AG20443 (cell line): ENCODE measurements at regions not wholly inside any gene's neighbourhood (a gene's known extent, or its start where the extent isn't known, plus 50 kb on each side); places are given as distances from the start of the nearest gene placed in this dataset.

ENCODE experiments used
- DNase-seq: peaks from one replicate; pipeline ENCODE4 v3.0.0; 2012; ENCODE audit warnings: low spot score, mixed read lengths

DNA sequence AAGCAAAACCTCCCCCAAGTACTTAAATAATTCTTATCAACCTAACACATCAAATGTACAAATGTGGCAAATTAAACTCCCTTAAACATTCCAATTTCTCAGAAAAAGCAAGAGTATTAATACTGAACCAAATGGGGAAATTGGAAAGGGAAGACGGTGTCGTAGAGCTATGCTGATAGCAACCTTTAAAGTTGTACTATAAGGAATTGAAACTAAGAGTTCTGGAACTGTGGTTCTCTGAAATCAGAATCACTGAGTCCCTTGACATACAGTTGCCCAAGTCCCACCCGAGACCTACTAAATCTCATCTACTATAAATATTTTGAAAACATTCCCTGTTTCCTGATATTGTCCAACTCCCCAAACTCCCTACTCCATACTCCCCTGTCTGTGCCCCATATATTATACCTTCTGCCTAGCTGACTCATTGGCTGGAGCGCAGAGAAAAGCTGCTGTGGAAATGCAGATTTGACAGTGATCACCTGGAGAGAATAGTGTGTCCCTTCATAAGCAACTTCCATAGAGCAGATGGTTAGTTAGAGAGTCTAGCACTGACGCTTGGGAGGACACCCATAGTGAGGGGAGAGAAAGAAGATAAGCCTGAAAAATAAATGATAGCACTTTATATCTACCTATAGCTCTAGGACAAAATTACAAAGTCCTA, 51.4 kb upstream of the ITM2B start:
- DNase-seq = no peak

DNA sequence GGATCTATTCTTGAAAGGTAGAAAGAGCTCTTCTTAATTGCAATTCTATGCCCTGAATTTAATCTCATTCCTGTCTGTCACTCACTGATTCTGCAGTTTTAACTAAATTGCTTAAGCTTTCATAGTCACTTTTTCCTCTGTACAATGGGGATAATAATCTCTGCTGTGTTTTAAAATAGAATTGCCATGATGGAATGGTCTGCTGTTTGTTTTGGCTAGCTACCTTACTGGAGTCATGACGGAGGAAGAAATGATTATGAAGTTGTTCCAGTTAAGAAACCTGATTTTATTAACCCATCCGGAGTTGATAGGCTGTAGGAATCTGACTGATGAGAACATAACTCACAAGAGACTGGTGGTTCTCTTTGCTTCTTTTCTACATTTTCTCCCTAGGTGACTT, 54.9 kb upstream of the ITM2B start:
- no peak for DNase-seq

DNA sequence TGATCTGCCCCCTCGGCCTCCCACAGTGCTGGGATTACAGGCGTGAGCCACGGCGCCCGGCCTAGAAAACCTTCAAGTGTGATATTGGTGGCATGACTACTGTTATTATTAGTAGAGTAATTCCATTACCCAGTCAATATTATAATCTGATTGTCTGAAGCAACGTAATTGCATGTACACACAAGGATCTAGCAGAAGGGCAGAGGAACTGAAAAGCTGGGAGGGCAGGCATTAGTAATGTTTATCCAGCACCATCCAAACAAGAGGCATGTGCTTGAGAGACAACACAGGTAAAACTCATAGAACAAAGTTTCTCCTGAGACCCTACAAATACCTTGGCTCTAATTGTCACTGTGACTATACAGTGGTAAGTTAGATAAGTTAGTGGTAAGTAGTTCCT, 56.2 kb upstream of the ITM2B start:
- no peak for DNase-seq

DNA sequence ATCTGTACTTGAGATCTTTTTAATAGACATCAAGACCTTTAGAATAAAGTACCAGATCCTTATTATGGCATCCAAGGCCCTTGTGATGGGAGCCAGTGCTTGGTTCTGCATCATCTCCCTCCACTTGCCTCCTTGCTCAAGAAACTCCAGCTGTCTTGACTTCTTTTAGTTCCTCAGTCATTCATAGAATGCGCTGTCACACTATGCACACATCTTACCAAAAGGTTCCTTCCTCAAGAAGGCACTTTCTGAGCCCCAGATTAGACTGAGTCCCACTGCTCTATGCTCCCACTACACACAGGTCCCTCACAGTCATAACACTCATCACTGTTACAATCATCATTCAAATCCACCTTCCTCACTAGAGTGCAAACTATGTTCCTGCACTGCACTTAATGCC, 57.8 kb upstream of the ITM2B start:
- no peak for DNase-seq

DNA sequence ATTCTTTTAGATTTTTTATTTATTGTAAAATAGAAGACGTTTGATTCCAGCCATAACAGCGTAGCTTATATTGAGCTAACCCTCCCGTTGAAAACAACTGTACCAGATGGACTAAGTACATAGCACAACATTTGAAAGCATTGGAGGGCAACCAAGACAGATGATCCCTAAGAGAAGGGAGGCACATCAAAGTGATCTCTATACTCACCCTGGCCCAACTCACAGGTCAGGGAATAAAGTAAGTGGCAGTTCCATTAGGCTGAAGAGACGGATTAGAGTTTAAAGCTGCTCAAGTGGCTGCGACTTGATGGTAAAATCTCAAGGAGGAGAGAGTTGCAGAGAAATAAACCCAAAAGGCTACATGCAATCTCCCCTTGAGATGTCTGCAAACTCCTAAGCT, 65.1 kb upstream of the ITM2B start:
- DNase-seq = no peak

DNA sequence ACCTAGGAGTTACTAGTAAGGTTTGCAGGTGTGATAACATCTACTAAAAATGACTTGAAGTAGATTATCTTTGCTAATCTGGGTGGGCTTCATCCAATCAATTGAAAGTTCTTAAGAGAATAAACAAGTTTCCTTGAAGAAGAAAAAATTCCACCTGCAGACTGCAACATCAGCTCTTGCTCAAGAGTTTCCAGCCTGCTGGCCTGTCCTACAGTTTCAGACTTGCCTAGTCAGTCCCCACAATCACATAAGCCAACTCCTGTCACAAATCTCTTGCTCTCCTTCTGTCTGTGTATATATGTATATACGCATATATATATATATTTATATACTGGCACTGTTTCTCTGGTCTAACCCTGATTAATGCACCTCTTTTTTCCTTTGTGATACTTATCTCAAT, 67.3 kb upstream of the ITM2B start:
- DNase-seq = no peak

DNA sequence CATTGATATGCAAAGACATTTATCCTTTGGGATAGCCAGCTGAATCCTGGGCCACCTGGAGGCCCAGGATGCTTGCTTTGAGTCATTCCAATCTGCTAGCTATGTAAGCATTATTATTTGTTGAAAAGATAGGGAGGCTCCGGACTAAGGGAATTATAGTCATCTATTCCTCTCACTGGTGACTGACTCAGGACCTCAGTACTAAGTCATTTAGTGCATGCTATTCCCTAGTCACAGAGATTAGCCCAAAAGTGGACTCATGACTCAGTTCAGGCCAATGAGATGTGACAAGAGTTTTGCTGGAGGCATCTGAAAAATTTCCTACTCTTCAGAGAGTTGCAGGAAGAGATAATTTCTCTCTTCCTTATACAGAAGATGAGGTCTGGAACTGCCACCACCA, 67.9 kb upstream of the ITM2B start:
- no peak for DNase-seq

DNA sequence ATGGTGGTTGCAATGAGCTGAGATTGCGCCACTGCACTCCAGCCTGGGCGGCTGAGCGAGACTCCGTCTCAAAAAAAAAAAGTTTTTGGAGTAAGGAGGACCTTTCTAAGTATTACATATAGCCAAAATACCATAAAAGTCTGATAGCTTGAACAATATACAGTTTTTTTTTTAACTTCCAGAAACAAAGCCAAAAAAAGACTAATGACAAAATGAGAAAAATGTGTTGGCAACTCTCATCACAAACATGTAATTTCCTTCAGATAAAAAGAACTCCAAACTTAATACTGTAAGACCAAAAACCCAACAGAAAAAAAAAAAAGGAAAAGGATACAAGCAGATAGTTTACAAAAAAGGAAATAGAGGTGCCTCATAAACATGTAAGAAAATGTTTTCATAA, 68.2 kb upstream of the MED4 start:
- no peak for DNase-seq

DNA sequence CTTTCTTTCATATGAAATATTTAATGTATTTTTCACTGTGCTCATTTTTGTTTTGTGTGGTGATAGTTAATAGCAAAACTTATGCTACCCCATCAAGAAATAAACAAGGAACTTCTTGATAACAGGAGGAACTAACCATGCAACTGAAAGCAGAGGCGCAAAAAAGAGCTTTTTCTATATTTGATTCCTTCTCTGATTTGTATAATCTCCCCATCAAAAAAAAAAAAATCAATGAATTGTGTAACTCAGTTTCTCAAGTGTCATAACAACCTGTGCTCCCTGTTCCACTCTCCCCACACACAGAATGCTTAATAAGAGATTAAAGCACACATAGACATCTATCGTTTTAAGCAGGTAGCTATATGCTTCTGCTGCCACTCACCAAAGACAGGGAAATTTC, 67.3 kb upstream of the MED4 start:
- no peak for DNase-seq

DNA sequence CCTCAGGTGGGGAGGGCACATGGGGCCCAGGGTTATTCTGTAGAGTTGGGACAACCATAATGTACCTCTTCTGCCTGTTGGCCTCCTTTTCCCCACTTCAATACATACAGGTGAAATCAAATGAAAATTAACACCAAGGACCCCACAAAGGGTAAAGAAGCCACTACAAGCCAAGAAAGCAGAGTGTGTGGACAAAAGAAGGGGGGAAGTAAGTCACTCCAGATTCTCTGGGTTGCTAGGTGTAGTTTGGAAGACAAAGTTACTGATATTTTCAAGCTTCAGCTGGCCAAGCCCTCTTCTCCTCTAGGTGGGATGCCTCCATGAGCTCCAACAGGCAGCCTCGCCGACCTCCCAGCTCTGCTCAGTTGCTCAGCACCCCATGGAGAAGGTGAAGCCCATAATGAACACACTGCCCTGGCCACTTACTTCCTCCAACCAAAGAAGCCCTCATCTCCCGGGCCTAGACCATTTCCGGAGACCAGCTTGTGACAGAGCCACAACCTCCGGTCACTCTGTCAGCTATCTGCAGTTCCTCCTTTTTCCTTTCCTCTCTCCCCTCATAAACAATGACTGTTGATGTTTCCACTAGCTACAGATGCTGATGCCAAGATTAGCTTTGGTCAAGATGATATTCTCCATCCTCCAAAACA, 66.8 kb upstream of the MED4 start:
- no peak for DNase-seq

DNA sequence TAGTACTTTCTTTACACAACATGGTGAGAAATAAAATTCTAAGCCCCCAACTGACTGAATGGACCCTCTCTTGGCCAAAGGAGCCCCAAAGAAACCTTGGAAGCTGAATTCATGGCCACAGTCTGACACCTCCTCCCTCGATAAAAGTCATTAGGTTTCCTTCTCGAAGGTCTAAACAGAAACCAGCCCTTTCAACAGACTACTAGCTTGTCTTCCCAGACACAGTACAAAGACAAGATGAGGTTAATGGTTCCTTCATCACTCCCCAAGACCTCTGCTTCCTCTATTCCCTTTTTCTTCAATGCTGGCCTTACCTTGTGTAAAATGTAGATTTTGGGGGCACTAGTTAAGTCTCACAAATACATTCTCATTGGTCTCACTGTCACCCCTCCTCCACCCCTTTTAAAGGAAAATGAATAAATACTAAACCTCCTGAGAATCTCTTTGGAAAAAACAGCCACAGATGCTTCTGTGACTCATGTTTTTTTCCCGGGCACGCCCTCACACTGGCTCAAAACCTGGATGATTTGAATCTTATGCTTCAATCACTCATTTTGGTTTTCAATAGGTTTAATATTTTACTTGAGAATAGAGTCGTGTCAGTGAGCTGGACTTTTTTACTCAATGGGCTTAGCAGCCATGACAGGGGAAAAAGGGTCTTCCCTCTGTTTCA, 65.8 kb upstream of the MED4 start:
- peak; percentile 64 for DNase-seq

DNA sequence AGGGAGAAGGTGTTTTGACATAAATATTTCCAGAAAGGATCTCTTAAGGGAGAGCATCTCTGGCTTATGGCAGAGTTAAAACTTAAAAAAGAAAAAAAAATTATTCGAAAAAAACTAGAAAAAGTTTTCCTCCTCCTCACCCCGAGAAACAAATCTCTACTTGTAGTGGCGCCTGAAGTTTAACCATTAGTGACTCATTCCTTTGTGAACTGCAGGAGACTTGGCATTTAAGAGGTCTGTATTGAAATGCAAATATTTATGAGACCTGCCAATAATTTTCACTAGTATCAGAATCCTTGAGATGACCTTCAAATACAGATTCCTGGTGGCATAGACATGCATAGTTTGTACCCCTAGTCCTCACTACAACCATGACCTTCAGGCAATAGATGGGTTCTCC, 64.9 kb upstream of the MED4 start:
- no peak for DNase-seq

DNA sequence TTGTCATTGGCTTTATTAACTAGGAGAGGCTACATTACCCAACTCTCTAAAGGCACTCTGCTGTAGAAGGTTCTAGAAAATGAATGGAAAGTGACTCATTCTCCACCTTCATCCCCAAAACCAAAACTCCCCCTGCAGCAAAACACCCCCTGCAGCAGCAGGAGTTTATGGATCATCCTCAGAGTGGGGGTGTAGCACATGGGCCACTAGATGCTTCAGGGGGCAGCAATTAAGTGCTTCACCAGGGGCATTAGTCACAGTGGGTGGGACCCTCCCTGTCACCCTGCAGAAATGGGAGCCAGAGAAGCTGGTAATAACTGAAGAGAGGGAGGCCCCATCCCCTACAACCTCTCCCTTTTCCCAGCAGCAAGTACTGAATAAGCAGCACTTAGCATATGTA, 64.5 kb upstream of the MED4 start:
- DNase-seq = peak; percentile 19

DNA sequence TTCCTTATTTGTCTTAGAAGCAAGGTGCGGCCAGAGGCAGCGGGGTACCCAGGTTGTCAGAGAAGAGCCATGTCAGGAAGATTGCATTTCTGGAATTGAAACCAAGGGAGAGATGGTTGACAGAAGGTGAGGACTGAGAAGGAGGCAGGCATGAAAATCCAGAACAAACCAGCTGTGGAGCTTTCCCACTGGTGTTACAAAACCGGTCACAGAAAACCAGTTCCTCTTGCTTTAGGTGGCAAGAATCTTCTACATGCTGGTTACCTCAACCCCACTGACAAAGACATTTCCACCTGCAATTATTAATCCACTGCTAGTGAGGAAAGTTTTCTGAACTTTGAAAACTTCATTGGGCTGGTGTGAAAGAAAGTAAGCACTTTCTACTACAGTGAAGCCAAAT, 64.0 kb upstream of the MED4 start:
- no peak for DNase-seq

DNA sequence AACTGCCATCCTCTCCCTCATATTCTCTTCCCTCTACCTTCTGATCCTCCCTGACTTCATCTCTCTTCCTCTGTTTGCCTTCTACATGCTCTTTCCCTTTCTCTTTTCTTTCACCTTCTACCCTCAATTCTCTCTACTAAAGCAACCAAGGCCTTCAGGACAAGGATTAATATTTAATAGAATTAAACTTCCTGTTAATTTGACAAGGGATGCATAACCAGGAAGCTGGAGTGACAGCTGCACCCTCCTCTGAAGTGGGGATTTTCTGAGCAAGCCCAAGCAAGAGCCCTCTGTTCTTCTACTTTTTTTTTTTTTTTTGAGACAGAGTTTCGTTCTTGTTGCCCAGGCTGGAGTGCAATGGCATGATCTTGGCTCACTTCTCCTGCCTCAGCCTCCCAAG, 63.4 kb upstream of the MED4 start:
- no peak for DNase-seq

DNA sequence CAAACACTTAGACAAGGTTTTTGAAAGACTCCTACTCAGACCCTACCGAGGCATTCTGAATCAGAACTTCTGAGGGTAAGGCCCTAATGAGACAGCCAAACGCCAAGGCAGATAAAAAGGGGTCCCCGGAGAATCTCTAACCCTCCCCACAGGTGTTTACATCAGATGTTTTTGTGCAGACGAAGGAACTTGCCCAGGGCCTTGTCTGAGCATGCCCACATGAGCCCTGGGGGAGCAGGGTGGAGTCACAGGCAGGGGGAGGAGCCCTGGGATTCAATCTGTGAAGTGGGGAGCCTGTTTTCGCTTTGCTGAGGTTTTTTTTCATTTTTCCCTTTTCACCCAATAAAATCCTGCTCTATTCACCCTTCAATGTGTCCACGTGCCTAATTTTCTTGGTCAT, 61.6 kb upstream of the MED4 start:
- no peak for DNase-seq

DNA sequence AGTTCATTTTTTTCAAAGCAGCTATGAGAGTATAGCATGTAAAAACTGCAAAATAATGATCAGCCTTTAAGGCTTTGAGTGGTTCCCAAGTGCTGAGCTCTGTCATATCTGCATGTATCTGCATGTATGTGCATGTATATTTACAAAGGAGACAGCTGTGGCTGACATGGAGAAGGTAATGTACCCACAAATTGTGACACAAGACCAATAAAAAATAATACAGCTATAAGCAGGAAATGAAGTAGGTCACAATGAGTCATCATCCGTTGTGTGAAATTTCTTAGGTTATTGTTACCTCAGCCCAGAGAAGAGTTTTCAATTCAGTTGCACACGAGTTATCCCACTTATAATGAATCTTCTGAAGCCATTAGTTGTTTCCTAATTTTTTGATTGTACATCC, 60.9 kb upstream of the MED4 start:
- peak; percentile 33 for DNase-seq

DNA sequence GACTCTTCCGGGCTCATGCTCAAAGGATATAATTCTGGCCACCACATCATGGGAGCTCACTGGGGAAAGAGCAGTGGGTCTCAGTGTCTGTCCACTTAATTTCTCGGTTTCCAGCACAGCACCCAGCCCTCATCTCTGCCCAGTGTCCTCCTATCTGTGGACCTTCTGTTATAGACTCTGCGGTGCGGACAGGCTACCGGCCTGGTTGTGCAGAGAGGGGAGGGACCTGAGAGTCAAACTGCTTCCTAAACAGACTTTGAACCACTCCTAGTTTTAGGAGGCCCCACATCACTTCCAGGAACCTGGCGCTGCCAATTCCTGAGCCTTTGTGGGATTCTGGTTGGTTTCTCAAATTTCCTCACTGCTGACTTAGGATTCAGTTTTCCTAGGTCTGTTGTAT, 59.8 kb upstream of the MED4 start:
- no peak for DNase-seq

DNA sequence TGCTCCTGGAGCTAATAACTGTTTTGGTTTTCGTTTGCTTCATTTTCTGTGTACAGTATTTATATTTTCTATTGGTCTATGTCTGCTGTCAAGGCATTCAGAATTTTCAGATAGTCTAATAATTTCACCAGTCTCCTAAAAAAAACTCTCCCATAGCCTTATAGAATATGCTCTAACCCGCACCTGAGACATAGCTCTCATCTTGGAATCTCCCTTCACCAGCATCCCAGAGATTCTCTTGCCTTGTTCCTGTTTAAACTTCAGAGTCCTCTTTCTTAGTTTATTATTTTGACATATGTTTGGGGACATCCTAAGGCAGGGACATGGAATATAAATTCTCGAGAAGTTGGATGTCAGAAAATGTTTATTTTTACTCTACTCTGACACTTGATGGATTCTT, 58.3 kb upstream of the MED4 start:
- no peak for DNase-seq

DNA sequence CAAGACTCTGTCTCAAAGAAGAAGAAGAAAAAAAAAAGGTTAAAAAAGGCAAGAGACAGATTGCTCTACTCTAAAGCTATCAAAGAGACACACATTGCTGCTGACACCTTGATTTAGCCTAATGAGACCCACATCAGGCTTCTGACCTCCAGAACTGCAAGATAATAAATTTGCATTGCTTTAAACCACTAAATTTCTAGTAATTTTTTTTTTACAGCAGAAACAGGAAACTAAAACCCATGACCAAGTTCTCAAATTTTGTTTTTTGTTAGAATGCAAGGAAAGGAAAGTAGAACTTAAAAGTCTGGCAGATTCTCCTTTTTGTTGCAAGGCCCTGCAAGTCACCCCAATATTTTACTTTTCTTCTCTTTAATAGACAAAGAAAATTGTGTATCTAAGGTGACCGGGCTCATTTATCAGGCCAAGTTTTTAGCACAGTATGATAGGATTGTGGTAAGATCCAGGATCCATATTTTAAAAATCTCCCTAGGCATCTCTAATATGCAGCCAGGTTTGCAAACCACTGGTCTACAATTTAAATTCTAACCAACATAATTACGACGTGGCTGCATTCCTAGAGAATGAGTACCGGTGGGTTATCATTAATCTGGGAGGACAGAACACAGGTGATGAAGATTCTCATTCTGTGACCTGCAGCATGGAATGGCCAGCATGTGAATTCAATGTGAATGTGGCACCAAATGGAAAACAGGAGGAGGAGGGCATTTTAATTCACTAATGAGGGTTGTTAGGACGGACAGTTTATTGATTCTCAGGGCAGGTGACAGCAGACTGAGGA, 56.7 kb upstream of the MED4 start:
- DNase-seq = no peak

DNA sequence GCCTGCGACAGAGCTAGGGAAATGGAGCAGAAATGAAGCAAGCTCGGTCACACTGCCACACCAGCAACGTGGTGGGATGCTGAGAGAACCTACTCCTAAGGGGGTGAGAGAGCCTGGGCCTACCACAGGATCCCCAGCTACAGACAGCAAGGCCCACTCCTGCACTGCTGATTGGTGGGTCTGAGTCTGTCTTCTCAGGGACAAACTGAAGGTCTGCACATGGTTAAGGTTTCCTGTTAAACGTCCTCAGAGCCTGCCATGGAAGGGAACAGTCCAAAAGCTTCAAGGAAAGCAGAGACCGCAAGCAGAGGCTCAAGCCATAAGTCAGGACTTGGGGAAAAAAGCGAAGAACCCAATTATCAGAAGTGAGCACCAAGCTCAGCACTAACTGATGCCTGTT, 53.5 kb upstream of the MED4 start:
- no peak for DNase-seq

DNA sequence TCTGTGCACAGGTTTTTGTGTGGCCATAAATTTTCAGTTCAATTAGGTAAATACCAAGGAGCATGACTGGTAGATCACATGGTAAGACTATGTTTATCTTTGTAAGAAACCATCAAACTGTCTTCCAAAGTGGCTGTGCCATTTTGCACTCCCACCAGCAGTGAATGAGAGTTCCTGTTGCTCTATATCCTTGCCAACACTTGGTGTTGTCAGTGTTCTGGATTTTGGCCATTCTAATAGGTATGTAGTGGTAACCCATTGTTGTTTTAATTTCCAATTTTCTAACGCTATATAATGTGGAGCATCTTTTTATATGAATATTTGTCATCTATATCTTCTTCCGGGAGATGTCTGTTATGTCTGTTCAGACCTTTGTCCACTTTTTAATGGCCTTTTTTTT, 51.7 kb upstream of the MED4 start:
- no peak for DNase-seq

DNA sequence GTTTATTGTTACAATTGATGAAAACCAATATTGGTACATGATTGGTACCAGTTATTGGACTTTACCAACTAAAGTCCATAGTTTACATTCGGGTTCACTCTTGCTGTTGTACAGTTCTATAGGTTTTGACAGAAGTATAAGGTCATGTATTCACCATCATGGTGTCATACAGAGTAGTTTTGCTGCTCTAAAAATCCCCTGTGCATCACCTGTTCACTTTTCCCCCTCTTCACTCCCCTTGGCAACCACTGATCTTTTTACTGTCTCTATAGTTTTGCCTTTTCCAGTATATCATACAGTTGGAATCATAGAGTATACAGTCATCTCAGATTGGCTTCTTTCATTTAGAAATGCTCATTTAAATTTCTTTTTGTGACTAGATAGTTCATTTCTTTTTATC, 51.2 kb upstream of the MED4 start:
- no peak for DNase-seq
